ENCODE measurements at regions not wholly inside any gene's neighbourhood (a gene's known extent, or its start where the extent isn't known, plus 50 kb on each side); places are given as distances from the start of the nearest gene placed in this dataset.

DNA sequence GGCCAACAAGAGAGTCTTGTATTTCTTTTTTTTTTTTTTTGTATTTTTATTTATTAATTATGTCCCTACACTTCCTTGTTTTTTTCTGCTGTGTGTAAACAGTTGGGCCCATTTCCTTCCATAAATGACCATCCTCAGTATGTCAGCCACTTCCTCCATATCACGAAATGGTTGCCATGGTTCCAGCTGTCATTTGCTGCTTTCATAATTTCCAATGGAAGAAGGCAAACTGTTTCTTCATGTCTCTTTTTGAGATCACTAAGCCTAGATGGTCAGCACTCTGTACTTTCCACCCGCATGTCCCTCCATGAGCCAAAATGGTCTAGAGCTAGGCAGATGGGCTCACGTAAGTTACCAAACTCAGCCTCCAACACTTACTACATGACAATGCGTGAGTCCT, 133.5 kb upstream of the FOXF1 start:
- TF ChIP-seq, protein P1, sequence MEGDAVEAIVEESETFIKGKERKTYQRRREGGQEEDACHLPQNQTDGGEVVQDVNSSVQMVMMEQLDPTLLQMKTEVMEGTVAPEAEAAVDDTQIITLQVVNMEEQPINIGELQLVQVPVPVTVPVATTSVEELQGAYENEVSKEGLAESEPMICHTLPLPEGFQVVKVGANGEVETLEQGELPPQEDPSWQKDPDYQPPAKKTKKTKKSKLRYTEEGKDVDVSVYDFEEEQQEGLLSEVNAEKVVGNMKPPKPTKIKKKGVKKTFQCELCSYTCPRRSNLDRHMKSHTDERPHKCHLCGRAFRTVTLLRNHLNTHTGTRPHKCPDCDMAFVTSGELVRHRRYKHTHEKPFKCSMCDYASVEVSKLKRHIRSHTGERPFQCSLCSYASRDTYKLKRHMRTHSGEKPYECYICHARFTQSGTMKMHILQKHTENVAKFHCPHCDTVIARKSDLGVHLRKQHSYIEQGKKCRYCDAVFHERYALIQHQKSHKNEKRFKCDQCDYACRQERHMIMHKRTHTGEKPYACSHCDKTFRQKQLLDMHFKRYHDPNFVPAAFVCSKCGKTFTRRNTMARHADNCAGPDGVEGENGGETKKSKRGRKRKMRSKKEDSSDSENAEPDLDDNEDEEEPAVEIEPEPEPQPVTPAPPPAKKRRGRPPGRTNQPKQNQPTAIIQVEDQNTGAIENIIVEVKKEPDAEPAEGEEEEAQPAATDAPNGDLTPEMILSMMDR (IDR thresholded peaks at IDR 0.05; ENCODE audit: partially characterized antibody, unreplicated experiment) = no peak
- Mint-ChIP-seq H3K36me3 (ENCODE audit: unreplicated experiment) (no peaks in the 10 kb centered on the region), H3K27me3 (ENCODE audit: unreplicated experiment) (no peaks in the 10 kb centered on the region), H3K4me1 (ENCODE audit: low read depth, unreplicated experiment) (peaks cover 7% of the 10 kb centered on the region), H3K27ac (ENCODE audit: unreplicated experiment) (no peak overlapping the region), H3K4me3 (ENCODE audit: unreplicated experiment) (no peak overlapping the region), H3K9me3 (ENCODE audit: unreplicated experiment) (peaks cover 3% of the 10 kb centered on the region)
- DNase-seq = no peak

DNA sequence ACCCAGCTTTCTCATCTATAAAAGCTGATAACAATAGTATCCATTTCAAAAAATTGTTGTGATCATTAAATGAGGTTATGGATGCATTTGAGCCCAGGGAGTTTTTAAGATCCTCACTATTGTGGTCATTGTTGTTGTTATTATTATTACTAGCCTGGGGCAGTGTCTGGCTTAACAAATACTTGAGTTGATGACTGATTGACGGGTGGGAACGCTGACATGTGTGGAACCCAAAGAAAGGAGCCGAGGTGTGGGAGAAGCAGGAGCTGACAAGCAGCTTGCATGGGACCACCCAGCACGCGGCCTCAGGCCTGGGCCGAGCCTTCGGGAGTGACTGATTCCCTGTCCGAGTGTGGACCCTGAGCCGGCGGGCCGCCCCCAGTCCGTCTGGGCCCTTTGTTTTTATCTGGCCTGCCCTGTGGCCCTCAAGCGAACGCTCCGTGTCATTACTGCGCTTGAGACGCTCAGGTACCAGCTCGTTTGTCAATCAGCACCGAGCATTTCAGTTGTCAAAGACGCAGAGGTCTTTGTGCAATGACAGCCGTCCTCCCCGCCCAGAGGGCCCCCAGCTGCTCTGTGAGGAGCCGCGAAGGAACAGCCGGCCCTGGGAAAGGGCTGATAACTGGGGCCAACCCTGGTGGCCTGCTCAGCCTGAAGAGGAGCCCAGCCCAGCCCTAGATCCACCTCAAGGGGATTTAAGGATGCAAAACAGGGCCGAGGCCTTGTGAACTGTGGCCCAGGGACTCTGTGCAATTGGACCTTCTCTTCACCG, 132.9 kb upstream of the FOXF1 start:
- H3K4me3 Mint-ChIP-seq (ENCODE audit: unreplicated experiment) = no peak overlapping the region
- TF ChIP-seq, protein P1 (IDR thresholded peaks at IDR 0.05; ENCODE audit: partially characterized antibody, unreplicated experiment) = no peak
- peaks cover 7% of the 10 kb centered on the region for H3K4me1 Mint-ChIP-seq (ENCODE audit: low read depth, unreplicated experiment)
- H3K36me3 Mint-ChIP-seq (ENCODE audit: unreplicated experiment) = no peaks in the 10 kb centered on the region
- H3K9me3 Mint-ChIP-seq (ENCODE audit: unreplicated experiment) = peaks cover 3% of the 10 kb centered on the region
- no peak for DNase-seq
- H3K27ac Mint-ChIP-seq (ENCODE audit: unreplicated experiment) = no peak overlapping the region
- H3K27me3 Mint-ChIP-seq (ENCODE audit: unreplicated experiment) = no peaks in the 10 kb centered on the region

DNA sequence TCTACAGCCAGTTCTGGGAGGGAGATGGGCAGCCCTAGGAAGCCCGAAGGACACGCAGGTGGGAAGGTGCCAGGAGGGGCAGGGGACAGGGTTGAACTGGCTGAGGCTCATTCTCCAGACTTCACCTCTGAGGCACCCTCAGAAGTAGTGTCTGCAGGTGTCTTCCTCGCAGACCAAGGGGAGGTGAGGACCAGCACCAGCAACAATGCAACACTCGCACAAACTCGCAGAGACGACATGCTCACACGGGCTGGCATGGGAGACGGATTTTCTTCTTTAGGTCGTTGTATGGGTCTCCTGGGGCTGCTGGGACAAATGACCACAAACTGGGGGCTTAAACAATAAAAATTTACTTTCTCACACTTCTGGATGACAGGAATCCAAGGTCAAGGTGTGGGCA, 132.2 kb upstream of the FOXF1 start:
- TF ChIP-seq, protein P1 (IDR thresholded peaks at IDR 0.05; ENCODE audit: partially characterized antibody, unreplicated experiment) = no peak
- H3K27ac Mint-ChIP-seq (ENCODE audit: unreplicated experiment) = no peak overlapping the region

DNA sequence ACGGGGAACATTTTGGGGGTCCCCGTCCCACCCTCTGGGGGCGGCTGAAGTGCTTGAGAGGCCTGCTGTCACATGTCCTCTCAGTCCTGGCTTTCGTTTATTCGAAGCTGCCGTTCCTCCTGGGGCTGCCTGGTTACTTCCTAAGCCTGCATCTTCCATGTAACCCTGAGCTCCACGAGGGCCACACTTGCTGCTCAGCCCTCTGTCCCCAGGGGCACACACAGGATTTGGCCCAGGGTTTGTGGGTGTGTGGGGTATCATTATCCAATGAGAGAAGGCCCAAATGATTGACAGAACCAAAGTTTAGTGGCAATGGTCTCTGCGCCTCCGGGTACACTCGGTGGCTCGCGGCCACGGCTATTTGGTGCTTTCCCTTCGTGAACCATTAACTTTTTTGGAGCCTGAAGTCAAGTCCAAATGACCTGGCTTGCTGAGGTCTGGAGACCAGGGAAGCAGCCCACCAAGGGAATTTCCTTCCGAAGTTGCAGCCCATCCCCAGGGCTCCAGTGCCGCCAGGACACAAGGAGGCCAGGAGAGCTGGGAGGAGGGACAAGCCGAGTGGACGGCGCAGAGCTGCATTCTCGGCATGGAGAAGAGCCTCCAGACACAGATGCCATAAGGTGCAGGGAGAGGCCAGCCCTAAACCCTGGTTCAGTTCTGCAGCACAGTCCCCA, 131.4 kb upstream of the FOXF1 start:
- DNase-seq = no peak

More for the DNA sequence above, 132.2 kb upstream of the FOXF1 start:
- peaks cover 7% of the 10 kb centered on the region for H3K4me1 Mint-ChIP-seq (ENCODE audit: low read depth, unreplicated experiment)
- H3K27me3 Mint-ChIP-seq (ENCODE audit: unreplicated experiment) = peaks cover 3% of the 10 kb centered on the region
- no peak overlapping the region for H3K4me3 Mint-ChIP-seq (ENCODE audit: unreplicated experiment)
- H3K36me3 Mint-ChIP-seq (ENCODE audit: unreplicated experiment) = no peaks in the 10 kb centered on the region
- peaks cover under 1% of the 10 kb centered on the region for H3K9me3 Mint-ChIP-seq (ENCODE audit: unreplicated experiment)
- no peak for DNase-seq

More for the DNA sequence above, 131.4 kb upstream of the FOXF1 start:
- Mint-ChIP-seq H3K4me1 (ENCODE audit: low read depth, unreplicated experiment) (peaks cover 7% of the 10 kb centered on the region), H3K4me3 (ENCODE audit: unreplicated experiment) (no peak overlapping the region), H3K36me3 (ENCODE audit: unreplicated experiment) (no peaks in the 10 kb centered on the region), H3K9me3 (ENCODE audit: unreplicated experiment) (no peaks in the 10 kb centered on the region), H3K27me3 (ENCODE audit: unreplicated experiment) (peaks cover 4% of the 10 kb centered on the region), H3K27ac (ENCODE audit: unreplicated experiment) (no peak overlapping the region)
- TF ChIP-seq, protein P1 (IDR thresholded peaks at IDR 0.05; ENCODE audit: partially characterized antibody, unreplicated experiment) = no peak

Measured in glutamatergic neuron (in vitro differentiated cells).